AG08396 (cell line): ENCODE measurements at regions not wholly inside any gene's neighbourhood (a gene's known extent, or its start where the extent isn't known, plus 50 kb on each side); places are given as distances from the start of the nearest gene placed in this dataset.
"Not testable (repeated sequence)": the region's sequence is repeated elsewhere in the genome, so short reads cannot be mapped to it uniquely, and the experiment has no call there.

ENCODE experiments used
- DNase-seq: peaks from one replicate; pipeline ENCODE4 v3.0.0; 2012; ENCODE audit warnings: low spot score, mixed read lengths

DNA sequence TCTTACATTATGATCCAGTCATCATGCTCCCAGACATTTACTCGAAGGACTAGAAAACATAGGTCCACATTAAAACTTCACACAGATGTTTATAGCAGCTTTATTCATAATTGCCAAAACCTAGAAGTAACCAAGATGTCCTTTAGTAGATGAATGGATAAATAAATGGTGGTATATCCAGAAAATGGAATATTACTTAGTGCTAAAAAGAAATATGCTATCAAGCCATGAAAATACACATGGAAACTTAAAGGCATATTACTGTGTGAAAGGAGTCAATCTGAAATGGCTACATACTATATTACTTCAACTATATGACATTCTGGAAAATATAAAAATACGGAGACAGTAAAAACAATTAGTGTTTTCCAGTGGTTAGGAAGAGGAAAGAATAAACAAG is 1039.1 kb upstream of the INTU start:
- no peak for DNase-seq

DNA sequence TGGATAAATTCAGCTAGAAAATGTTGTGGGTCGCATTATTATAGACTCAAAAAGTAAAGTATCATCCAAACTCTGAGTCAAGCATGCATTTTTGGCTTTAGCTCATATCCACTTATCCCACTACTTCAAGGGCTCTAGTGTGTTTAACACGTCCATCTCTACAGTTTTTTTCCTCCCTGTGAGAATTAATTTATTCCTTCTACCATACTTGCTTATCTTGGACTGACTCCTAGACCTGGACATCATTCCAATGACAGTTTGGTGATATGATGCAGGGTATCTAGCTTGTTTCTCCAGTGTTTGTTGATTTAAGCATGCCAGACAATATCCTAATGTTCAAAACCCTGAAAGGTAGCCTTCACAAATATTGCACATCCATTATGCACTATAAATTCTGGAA is 1037.1 kb upstream of the INTU start:
- no peak for DNase-seq

DNA sequence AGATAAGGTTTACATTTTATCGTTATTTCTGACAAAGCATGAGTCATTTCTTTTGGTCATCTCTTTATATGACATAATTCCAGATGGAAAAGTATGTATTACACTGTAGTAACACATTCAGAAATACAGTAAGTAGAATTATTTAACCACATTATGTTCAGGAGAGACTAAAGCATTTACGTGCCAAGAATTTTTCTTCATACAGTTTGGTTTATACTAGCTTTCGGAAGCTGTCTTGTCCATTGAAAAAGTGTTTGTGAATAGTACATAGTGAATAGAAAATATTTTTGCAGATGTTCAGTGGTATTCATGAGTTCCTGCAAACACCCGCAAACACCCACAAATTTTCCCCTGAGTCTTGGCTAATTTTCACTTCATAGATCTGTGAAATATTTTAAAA is 1033.0 kb upstream of the INTU start:
- DNase-seq: no peak

DNA sequence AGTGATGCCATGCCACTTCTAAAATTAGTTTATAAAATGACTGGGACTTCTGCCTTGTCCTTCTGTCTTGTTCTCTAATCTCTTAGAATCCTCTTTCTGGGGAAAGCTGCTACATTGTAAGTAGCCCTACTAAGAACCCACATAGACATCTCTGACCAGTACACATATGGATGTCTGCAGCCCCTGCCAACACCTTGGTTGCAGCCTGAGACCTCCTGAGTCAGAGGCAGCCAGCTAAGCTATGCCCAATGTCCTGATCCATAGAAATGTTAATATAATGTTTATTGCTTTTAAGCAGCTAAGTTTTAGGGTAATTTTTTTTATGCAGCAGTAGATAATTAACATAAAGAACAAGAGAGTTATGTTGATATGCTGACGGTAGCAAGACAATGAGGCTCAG is 1029.5 kb upstream of the INTU start:
- DNase-seq: no peak

DNA sequence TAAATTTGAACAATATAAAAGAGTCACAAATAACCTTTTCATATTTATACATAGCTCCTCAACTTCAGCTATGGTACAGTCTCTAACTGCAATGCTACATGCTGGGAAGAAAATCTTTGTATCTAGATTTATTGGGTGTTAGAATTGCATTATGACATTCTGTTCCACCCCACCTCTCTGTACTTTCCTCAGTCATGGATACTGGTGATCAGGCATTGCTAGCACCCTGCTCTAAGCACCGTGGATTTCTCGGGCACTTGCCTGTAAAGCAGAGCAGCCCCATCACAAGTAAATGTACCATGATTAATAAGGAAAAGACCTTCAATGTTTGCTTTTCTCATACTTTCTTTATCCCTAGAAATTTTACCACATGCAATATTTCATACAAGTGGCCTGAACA is 1028.9 kb upstream of the INTU start:
- no peak for DNase-seq

DNA sequence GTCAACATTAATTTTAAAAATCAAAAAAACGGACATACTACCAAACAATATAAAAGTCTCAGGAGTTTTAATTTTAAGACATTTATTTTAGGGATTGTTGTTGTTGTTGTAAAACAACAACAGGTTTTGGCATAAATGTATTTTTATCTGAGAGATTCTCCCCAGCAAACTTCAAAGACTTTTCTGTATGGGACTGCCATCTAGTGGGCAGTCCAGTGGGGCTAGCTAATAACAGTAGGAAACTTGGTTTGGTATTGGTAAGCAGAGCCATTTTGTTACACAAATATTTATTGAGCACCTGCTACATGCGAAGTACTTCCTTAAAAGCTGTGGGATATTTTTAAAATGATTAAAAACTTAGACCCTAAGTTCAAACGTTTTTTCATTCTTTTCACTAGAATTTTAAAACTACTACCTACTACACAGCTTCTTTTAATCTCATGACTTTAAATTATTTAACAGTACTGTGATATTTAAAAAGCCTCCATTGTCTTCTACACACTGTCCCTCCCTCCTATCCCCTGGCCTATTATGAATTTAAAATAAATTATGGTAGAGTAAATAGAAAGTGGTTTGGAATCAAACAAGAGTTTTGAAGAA is 1028.4 kb upstream of the INTU start:
- peak; percentile 49 for DNase-seq

DNA sequence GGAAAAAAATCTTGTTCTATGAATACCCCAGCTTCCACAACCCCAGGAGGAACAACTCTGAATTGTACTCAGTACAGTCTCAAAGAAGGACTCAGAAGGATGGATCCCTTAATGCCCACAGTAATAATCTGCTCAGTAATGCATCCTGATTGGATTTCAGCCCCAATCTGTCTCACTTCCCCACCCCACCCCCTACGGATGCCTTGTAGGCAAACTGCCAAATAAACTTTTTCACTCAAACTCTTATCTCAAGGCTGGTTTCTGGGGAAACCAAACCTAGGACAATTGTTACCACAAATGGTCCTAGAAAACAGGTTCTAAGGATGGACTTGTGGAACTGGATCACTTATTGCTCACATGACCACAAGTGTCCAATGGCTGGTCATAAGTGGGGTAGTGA is 1021.8 kb upstream of the INTU start:
- no peak for DNase-seq

DNA sequence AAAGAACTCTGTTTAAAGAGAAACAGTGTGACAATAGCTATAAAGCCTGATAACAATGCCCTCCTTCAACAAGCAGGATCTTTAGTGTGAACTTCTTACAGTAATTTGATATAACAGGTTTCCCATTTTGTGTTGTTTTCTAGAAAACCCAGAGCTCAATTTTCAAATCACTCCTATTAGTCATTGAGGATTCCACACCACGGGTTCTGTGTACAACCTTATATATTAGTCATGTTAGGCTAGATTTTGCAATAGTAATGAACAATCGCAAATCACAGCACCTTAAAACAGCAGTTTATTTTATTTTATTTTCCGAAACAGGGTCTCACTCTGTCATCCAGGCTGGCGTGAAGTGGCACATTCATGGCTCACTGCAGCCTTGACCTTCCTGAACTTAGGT is 1020.9 kb upstream of the INTU start:
- DNase-seq: peak; percentile 42

DNA sequence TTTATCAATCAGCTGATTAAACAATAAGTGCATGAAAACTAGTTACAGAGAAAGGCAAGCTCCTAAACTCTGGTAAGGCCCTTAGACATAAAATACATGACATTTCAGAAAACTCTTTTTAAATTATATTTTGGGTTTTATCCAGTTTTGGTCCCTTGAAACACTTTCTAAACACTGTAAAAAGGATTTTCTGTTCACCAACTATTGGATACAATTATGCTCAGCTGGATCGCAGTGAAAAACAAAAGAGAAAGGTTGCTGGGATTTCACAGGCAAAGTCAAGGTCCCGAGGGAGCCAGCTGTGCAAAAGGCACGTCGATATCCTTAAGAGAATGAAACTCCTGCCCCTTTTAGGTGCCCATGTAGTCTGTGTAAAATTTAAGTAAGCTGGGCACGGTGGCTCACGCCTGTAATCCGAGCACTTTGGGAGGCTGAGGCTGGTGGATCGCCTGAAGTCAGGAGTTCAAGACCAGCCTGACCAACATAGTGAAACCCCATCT is 1018.4 kb upstream of the INTU start:
- no peak for DNase-seq

DNA sequence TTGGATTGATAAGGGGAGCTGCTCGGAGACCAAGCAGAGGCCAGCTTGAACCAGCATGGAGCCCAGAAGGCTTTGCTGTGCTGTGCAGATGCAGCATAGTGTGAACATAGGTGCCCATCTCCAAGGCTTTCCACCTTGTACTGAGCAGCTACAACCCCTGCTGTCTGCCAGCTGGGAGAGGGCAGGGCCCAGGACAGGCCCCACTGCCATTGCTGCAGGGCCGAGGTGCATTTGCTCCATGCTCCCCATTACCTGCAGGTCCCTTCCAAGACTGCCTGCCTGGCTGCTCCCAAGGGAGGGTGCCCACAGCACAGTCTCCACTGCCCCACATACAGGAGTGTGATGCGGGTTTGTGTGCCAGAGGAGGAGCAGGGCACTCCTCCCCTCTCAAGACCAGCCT is 1016.0 kb upstream of the INTU start:
- no peak for DNase-seq

DNA sequence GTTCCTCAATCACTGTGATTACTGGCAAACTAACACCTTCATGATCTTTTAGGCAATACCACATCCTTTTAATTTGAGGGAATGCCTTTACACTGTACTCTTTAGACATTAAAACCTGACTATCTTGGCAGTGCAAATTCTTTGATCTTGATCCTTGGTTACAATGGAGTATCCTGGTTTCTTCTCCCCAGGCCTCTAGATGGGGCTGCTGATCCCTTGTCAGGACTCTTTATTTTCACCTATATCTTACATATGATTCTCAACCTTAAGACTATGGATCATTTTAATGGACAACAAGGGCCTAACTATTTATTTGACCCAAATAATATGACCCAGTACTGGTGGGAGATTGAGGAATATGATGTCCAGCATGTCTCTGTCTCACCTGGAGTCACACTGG is 1005.5 kb upstream of the INTU start:
- no peak for DNase-seq

DNA sequence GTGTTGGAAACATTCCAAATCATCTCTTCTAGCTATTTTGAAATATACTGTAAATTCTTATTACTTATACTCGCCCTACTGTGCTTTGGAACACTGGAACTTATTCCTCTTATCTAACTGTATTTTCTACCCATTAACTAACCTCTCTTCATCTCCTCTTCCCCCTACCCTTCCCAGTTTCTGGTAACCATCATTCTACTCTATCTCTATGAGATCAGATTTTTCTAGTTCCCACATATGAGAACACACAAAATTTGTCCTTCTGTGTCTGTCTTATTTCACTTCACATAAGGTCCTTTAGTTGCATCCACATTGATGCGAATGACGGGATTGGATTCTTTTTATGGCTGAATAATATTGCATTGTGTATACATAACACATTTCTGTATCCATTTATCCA is 1003.8 kb upstream of the INTU start:
- no peak for DNase-seq

DNA sequence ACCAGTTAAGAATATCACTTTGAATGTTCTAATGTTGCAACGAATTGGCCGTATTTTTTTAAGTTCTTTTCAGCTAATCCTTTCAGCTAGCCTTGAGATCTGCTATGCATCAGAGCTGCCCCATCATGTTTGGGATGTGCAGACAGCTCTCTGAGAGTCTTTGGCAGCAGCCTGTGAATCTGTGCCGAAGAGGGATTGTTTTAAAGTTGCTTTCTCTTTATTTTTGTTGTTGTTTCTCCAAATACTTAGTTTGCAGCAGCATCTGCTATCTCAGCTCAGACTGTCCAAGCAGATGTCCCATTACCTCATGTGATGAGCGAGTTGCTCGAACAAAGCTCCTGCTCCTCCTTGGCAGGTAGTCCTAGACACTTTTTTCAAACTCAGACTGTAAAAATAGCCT is 1002.5 kb upstream of the INTU start:
- DNase-seq: no peak

DNA sequence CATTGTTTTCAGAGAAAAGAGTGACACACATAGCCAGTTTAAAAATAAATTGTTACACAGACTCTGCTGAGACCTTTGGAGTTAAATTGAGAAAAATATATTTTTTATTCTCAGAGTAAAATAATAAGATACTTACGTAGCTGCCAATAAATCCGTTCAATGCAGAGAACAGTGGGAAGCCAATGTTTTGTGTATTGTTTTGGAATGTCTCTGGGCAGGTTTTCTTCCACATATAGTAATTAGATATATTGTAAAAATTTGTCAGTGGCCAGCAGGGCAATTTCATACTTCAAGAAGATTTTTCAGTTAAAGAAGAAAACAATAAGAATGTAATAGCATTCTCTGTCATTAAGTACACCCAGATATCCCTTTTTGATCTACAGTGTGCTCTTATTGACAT is 999.5 kb upstream of the INTU start:
- DNase-seq: no peak

DNA sequence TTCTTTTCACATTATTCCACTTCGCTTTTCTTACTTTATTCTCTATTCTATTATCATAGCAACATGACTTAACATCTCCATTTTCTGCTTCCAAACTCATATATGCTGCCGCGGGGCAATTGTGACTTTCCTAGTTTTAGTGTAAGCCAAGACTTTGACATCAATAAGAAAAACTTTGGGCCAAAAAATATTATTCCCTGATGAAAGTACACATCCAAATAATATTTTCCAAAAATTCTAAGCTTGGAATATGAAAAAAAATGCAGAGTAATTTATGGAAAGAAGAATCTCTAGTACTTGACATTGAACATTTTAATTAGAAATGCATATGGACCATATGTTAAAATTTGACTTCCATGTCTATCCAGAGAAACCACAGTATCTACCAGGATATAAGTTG is 995.1 kb upstream of the INTU start:
- DNase-seq: no peak

DNA sequence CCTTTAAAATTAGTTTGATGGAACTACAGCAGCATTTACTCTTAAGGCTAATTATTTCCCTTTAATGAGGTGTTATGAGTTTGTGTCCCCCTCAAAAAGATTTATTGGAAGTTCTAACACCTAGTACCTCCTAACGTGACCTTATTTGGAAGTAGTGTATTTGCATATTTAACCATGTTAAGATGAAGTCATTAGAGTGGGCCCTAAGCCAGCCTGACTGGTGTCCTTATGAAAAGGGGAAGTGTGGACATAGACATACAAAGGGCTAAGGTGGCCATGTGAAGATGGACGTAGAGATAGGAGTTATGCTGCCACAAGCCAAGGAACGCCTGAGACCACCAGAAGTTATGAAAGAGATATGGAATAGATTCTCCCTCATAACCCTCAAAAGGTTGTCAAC is 985.4 kb upstream of the INTU start:
- no peak for DNase-seq

DNA sequence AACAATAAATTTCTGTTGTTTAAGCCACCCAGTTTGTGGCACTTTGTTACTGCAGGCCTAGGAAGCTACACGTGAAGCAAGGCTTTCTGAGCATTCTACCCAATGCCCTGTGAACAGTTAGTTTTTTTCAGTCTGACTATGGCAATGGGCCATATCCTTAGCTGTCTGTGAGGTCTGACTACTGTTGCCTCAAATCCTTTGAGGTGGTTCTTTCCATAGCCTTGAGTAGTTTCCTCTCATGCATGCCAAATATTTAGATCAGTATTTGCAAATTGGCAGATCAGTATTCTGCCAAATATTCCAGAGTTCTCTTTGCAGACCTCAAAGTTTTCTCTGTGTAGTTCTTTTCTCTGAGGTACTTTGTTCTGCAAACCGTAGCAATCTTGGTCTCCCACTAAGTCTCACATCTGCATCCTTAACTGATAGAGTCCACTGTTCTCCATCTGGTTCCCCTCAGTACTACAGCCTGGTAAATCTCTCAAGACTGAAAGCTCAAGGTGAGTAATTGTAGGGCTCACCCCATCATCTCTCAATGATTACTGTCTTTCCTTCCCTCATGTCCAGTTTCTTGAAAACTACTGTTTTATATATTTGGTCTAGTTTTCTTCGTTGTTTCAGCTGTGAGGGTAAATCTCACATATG is 984.9 kb upstream of the INTU start:
- no peak for DNase-seq

DNA sequence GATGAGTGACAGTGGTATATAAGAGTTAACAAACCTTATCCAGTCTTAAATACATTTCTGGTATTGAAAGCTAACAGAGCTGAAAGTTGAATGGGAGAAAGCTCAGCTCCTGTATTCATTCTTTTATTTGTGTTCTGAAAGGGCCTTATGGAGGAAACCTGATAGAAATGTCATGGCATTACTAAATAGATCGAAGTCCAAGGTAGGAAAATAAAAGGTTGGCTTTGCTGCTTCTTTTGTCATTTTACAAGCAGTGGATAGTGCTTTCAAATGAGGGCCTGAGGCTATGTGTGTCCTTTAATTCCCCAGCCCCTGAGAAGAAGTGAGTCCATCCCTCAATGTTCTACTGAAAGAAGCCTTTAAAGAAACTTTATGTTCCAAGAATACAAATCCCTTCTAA is 974.3 kb upstream of the INTU start:
- no peak for DNase-seq

DNA sequence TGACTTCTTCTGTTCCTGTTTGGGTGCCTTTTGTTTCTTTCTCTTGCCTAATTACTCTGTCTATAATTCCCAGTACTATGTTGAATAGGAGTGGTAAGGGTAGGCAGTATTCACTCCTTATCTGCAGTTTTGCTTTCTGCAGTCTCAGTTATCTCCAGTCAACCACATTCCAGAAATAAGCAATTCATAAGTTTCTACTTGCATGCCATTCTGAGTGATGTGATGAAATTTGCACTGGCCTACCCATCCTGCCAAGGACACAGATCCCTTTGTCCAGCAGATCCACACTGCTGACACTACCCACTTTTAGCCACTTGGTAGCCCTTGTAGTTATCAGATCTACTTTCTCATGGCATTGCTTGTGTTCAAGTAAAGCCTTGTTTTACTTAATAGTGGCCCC is 971.6 kb upstream of the INTU start:
- DNase-seq: no peak

DNA sequence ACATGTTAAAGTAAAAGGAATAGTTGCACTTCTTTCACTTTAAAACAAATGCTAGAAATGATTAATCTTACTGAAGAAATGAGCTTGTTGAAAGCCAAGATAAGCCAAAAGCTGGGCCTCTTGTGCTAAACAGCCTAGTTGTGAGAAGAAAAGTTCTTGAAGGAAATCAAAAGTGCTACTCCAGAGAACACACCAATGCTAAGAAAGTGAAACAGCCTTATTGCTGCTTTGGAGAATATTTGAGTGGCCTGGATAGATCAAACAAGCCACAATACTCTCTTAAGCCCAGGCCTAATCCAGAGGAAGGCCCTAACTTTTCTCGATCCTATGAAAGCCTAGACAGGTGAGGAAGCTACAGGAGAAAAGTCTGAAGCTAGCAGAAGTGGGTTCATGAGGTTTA is 967.9 kb upstream of the INTU start:
- no peak for DNase-seq

DNA sequence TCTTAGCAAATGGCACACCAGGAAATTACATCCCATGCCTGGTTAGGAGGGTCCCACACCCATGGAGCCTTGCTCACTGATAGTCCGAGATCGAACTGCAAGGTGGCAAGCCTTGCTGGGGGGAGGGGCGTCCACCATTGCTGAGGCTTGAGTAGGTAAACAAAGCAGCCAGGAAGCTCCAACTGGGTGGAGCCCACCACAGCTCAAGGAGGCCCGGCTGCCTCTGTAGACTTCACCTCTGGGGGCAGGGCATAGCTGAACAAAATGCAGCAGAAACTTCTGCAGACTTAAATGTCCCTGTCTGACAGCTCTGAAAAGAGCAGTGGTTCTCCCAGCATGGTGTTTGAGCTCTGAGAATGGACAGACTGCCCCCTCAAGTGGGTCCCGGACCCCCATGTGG is 962.7 kb upstream of the INTU start:
- not testable (repeated sequence) for DNase-seq

DNA sequence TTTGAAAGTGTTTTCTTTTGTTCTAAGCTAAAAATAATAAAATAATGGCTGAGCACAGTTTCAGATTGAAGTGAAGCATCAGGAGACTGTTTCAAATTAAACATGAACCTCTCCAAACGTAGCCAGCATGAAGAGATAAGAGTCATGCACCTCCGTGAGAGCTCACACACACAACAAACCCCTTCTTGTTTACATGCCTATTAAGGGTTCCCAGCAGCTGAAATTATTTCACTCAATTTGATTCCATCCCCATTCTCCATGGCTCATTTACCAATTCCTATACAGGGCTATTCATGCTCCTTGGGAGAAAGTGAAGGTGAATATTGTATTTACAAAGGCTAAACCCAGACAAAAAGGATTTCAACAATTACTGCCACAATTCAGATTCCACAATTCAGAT is 954.1 kb upstream of the INTU start:
- DNase-seq: no peak

DNA sequence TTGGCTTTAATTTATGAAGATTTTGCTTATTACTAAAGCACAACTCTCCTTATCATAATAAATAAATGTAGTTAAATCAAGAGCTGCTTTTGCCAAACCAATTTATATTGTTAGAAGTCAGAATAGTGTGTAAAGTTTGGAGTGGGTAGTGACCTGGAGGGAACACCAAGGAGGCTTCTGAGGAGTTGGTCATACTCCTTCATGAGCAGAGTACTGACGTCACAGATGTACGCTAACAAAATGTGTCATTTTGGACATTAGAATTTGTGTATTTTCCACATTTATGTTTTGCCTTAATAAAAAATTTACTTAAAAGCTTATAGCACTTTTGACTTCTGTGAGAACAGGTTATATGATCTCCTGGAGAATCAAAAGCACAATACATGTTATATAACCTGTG is 953.5 kb upstream of the INTU start:
- DNase-seq: no peak

DNA sequence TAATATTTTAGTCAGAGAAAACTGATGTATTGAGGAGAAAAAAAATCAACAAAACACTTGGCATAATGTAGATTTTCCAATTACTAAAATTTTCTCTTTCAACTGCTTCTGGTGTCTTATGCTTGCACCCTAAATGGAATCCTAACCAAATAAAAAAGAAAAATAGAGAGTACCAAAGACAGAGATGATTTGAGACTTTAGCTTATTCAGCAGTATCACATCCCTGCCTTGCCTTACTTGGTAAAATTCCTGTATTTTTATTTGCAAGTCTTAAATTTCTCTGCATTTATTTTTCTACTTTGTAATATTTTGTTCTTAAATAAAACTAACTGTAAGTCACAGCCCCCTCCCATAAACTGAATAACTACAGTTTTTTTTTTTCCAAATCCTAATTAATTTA is 950.5 kb upstream of the INTU start:
- no peak for DNase-seq
